ENCODE measurements at regions not wholly inside any gene's neighbourhood (a gene's known extent, or its start where the extent isn't known, plus 50 kb on each side); places are given as distances from the start of the nearest gene placed in this dataset.

DNA sequence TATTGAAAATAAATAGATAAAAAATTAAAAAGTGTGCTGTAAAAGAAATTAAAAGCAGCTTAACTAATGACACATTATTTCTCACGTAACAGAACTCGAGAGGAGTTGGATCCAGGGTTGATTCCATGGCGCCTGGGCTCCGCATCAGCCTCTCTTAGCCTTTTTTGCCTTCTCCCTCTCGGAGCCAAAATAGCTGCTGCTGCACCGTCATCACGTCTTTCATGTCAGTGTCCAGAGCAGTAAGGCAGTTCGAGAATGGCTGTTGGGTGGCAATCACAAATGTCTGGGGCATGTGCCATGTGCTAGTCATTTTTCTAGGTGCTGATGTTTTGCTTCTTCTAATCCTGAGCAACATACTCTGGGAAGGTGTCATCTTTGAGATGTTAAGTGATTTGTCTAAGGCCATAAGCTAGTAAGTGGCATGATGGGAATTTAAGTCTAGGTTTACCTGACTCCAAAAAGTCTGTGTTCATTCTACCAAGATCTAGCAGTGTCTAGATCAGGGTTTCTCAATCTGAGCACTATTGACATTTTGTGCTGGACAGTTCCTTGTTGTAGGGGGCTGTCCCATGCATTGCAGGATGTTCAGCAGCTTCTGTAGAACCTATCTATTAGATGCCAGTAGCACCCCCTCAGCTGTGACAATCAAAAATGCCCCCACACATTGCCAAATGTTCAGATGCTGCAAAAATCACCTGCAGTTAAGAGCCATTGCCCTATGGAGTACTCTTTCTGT is 280.4 kb downstream of the HAPSTR1 start:
- intact Hi-C loops (cut with micrococcal nuclease): no loop called here

DNA sequence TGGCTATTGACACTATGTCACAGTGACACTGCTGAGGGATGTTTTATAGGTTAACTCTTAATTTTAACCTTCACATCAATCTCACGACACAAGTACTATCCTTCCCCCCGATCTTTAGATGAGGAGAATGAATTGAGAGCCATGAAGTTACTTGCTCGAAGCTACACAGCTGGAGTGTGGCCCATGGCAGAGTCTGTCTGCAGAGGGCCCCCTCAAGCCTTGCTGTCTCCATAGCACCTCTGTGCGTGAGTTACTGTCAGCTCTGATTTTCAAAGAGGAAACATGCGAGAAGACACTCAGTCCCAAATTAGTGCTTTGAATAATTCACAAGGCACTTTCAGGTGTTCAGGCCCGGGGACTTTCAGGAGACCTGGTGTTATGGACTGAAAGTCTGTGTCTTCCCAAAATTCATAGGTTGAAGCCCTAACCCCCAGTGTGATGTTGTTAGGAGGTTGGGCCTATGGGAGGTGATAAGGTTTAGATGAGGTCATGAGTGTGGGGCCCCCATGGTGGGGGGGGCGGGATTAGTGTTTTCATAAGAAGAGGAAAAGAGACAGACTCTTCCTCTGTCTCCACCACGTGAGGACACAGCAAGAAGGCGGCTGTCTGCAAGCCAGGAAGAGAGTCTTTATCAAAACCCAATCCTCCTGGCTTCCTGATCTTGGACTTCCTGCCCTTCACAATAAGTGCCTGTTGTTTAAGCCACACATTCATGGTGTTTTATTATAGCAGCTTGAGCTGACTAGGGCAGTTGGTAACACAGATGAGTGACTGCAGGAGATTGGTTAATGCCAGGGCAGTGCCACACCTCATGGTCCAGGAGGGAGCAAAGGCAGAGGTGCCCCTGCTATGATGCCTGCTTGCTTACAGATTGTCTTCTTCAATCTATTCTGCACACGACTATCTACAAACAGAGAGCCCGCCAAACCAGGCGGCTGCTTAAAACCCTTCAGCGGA is 281.8 kb downstream of the HAPSTR1 start:
- intact Hi-C loops (cut with micrococcal nuclease): no loop called here

DNA sequence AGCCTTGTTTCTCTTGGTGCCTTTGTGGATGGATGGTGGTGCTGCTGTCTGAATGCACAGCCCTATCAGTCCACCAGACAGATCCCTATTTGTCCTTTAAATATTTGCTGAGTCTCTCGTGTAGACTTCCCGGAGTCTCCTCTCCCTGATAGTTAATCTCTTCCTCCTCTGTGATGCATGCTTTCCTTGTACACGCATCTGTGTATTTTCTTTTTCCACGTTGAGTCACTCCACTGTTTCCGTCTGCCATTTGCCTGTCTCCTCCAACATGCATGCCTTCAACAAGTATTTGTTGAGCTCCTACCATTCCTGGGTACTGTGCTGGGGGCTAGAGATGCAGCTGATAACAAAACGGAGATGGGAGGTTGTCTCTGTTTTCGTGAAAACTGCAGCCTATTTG is 282.6 kb downstream of the HAPSTR1 start:
- intact Hi-C loops (cut with micrococcal nuclease): no loop called here

DNA sequence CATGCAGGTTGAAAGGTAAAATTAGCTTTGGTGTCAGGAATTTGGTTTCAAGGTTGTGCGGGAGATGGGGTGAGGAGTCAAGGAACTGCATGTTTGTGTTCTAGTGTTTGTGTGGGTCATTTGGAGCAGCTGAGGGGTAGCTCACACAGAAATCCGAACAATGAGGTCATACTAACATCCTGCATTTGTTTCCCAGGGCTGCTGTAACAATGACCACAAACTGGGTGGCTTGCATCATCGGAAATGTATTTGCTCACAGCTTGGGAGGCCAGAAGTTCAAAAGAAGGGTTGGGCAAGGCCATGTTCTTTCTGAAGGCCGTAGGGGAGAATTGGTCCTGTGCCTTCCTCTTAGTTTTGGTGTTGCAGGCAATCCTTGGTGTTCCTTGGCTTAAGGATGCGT is 287.4 kb downstream of the HAPSTR1 start:
- intact Hi-C loops (cut with micrococcal nuclease): no loop called here

DNA sequence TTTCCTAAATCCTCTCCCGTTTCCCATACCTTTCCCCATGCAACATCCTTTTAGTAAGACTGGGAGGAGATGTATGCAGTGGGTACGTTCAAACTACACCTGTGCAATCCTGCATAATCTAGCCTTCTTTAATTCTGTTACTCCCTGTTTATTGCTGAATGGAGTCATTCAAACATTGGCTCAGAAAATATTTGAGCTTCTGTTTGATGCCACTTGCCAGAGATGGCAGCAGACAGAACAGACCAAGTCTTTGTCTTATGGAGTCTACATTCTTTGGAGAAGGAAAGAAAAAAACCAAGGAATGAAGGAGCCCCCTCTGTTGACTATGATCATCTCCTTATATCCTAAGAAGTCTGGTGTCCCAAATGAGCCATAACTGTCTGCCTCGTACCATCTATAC is 288.8 kb downstream of the HAPSTR1 start:
- intact Hi-C loops (cut with micrococcal nuclease): no loop called here

DNA sequence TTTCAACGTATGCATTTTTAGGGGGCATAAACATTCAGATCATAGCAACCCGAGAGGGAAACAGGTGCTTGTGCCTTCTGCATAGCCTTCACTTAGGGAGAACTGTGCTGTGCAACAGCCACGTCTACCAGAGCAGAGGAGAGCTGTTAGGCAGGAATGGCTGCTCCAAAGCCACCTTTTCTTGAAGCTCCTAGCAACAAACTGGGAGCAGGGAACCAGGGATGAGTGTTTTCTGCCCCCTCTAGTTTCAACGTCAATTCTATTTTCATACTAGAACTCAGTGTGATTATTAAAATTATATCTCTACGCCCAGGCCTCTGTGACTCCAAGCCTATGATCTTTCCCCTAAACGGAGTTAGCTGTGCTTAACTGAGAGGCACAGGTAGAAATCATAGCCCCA is 290.0 kb downstream of the HAPSTR1 start:
- intact Hi-C loops (cut with micrococcal nuclease): no loop called here

DNA sequence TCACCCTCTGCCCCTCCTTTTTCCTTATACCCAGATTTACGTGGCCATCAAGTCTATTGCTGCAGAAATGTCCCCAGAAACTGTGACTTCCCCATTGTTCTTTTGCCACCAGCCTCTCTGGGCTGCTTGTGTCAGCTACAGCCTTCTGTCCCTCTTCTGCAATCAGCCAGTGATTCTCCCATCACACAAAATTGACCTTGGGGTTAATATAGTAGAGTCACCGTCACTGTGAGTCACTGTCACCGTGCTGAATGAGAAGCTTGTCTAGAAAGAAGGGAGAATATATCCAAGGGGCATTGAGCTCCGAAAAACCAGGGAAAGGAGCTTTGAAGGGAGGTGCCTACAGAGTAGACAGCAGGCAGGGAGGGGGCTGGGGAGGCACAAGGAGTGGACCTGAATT is 290.5 kb downstream of the HAPSTR1 start:
- intact Hi-C loops (cut with micrococcal nuclease): no loop called here

DNA sequence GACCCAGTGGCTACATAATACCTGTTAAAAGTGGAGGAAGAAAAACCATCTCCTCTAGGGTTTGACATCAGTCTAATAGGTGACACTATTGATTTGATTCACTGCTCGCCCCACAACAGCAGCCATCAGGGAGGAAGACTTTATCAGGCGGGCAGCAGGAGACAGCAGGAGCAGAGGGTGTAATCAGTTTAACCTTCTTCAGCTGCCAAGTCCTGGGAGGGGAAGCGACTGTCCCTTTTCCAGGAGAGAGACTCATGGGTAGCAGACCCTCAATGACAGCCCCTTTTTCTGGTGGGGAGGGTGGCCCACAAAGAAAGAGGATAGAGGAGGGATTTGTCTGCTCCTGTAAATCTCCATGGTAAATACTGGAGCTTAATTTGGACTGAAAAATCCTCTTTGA is 291.8 kb downstream of the HAPSTR1 start:
- intact Hi-C loops (cut with micrococcal nuclease): no loop called here

DNA sequence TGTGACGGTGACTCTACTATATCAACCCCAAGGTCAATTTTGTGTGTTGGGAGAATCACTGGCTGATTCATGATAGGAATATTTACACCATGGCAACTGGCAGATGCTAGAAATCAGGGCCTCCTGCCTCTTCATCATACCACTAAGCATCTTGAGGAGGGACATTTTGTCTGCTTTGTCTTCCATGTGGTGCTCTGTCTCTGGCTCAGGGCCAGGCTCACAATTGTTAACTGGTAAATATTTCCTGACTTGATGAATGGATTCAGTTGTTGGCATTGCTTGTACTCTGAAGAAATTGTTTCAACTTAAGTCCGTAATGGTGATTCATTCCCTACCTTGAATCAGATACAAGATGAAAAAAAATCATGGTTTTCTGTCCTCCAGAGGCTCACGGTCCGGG is 292.7 kb downstream of the HAPSTR1 start:
- intact Hi-C loops (cut with micrococcal nuclease): no loop called here

DNA sequence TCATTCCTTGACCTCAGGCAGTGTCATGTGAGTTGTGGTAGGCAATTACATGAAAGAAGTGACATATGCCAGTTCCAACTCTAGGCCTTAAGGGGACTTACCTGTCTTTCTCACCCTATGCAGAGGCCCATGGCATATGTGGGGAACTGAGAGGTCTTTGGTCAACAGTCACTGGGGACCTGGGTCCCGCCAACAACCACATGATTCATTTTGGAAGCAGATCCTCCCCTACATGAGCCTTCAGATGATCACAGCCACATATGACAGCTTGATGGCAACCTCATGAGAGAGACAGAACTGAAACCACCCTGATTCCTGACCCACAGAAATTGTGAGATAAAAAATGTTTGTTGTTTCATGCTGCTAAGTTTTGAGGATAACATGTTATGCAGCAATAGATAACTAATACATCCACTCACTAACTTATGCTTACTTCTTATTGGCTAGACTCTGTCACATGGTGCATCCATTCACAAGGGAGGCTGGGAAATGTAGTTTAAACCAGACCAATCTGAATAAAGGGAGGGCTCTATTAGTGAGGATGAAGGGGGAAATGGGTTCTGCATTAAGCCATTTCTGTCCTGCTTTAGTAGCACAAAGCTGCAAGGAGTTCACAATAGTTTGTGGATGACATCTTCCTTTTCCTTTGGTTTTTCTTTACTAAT is 298.2 kb downstream of the HAPSTR1 start:
- intact Hi-C loops (cut with micrococcal nuclease): no loop called here

DNA sequence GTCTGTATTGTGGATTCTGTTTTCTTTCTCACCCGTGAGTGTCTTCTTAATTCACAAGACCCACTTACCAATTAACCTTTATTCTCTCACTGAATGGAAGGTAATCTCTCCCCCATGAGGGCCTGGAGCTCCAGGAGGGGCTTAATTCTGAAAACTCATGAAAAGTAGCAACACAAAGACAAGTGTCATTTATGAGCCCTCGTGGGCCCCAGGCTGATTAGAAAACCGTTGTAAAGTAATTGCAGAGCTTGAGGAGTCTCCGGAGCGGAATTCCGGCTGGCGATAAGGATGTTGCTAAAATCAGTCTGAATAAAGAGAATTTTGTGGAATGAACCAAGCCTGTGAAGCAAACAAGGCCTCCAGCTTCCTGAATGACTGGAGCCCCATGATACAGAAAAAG is 301.5 kb downstream of the HAPSTR1 start:
- intact Hi-C loops (cut with micrococcal nuclease): no loop called here

DNA sequence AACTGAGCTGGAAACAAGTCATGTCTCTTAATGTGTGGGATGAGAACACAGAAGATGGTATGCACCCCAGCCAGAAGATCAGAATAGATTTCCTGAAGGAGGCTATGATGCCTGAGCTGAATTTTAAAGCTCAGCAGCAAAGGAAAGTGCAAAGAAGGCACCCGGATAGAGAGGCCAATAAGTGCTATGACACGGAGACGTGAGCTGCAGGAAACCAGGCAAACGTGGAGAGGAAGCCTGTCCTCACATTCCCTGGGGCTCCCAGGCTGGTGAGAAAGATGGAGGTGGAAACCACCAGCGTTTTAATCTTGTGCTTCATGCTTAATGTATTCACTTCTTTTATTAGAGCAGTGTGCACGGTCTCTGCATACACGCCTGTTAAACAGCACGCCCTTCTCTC is 302.1 kb downstream of the HAPSTR1 start:
- intact Hi-C loops (cut with micrococcal nuclease): no loop called here

DNA sequence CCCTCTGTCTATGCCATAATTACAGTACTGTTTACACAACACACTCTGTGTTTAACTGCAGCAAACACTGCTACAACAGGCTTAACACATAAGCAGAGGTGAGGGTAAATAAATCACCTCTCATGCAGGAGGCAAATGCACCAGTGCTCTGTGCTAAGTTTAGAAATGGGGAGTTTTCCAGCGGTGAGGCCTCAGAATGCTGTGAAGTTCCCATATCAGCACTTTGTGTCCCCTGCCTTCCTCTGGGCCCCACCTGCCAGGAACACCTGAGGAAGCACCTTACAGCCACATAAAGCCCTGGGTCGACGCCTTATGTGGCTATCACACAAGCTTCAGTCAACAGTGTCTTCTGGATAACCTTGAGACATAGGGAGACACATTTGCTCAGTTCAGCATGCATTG is 304.5 kb downstream of the HAPSTR1 start:
- intact Hi-C loops (cut with micrococcal nuclease): no loop called here

DNA sequence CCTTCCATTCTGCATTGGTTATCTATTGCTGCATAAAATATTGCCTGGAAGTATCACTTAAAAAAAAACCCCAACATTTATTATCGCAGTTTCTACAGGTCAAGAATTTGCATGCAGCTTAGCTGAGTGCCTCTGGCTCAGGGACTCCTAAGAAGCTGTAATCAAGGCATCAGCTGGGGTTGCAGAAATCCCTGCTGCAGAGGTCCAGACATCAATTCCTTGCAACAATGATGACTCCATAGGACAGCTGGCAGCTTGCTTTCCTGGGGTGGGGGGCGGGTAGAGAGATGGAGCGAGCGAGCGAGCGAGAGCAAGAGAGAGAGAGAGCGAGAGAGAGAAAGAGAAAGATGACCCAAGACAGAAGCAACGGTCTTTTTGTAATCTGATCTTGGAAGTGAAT is 308.1 kb downstream of the HAPSTR1 start:
- intact Hi-C loops (cut with micrococcal nuclease): no loop called here

DNA sequence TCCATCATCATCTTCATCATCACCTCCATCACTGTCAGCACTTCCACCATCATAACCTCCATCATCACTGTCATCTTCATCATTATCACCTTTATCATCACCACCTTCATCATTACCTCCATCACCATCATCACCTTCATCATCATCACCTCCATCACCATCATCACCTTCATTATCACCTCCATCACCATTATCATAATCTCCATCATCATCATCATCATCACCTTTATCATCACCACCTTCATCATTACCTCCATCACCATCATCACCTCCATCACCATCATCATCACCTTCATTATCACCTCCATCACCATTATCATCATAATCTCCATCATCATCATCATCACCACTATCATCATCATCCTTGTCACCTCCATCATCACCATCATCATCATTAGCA is 309.7 kb downstream of the HAPSTR1 start:
- intact Hi-C loops (cut with micrococcal nuclease): no loop called here

DNA sequence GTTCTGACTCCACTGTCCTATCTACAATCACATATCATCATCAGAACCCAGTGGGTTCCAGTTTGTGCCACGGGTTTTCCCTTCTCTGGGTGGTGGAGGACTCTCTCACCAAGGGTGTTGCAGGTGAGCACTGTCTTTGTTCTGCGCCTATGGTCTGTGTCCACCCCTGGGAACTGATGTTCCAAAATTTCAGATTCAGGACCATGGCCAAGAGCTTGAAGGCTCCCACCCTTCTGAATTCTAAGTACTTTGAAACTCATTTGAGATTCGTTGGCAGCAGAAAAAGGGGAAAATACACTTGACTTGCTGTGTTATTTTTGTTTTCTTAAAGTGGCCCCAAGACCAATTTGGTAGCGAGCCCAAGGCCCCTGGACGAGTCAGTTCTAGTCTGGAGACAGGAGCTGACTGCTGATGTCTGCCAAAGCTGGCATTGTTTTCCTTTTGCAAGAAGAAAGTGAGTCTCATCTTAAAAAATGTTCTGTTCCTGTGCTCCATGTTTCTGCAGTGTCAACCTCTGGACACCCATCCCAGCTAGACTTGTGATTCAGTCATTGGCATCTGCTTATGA is 310.9 kb downstream of the HAPSTR1 start:
- intact Hi-C loops (cut with micrococcal nuclease): no loop called here

DNA sequence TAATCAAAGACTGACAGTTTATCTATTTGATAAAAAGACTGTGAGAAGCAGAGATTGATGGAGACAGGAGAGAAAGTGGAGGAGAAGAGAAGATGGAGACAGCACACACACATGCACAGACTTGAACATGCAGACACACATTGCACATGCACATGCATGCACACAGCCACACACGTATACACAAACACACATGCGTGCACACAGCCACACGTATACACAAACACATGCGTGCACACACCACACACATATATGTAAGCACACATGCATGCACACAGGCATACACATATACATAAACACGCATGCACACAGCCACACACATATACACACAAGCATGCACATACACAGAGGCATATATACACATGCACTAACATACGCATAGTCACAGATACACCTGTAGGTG is 313.4 kb downstream of the HAPSTR1 start:
- intact Hi-C loops (cut with micrococcal nuclease): no loop called here

DNA sequence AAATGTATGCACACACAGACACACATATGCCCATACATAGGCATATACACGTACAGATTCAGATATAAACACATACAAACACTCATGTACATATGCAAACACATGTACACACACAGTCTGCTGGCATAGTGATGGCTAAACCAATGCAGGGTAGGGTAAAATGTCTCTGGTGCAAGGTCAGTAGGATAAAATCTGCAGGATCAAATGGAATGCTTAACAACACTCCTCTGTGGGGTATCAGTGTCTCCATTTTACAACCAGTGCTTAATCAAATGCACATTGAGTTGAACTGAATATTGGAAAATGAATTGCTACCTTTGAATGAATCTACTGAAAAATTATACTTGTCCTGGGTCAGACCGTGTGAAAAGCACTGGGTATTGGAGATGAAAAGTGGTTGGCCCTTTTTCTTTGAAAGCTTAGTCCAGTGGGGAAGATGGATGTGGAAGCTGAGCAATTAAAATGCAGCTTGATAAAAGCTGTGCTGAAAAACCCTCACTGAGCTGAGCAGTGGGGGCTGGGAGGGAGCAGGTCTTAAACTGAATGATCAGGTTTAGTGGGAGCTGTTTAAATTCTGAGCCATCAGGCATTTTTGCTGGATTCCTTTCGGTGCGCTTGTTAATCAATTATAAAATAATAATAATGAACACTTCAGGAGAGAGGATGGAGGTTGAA is 314.7 kb downstream of the HAPSTR1 start:
- intact Hi-C loops (cut with micrococcal nuclease): no loop called here

DNA sequence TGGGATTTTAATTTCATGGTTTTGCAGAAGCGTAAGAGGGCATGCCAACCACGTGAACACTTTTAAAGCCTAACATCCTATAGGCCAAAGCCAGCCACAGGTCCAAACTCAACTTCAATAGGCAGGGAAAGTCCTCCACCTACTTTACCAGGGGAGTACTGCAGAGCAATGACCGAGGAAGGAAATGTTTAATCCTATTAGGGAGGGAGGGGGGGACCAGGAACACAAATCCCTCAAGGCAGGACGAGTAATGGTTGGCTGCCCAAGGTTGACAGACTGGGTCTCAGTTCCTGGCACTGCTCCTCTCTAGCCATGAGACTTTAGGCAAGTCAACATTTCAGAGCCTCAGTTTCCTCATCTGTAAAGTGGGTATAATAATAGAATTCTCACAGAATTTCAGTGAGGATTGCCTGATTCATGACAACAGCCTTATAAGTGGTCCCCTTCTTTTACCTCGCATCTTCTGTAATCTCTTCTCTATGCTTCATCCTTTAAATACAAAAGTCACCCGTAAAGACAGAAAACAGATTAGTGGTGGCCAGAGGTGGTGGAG is 315.8 kb downstream of the HAPSTR1 start:
- intact Hi-C loops (cut with micrococcal nuclease): no loop called here

DNA sequence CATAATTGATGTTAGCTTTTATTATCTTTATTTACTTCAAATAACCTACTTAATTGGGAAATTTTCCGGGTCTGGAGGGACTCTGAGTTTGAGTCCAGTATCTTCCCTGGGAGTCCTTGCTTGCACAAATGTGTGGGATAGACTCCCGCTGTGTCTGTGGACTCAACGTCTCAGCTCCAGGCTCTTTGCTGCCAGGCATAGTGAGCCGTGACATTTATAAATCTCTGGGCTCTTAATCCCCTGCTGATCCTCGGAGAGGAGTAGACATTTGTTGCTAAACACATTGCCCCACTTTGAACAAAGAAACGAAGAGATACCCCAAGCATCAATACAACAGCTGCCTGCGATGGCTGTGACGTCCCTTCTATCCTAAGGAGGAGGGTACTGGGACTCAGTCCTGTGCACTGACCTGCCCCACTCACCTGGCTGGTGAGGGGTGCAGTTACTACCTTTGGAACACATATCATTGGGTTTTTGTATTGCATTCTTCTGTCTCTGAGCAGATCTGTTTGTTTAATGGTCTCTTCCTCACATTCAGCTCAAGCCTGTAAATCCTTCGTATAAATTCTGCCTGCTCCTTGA is 316.9 kb downstream of the HAPSTR1 start:
- intact Hi-C loops (cut with micrococcal nuclease): no loop called here
